A549 (cell line): ENCODE measurements at regions not wholly inside any gene's neighbourhood (a gene's known extent, or its start where the extent isn't known, plus 50 kb on each side); places are given as distances from the start of the nearest gene placed in this dataset.

ENCODE experiments used
- EP300 ChIP-seq, 2 experiments: fragments of >200 bp; sonication (Bioruptor Twin); formaldehyde crosslinking; IDR thresholded peaks; 2 replicates in 1 of 2; 3 replicates in 1 of 2; pipeline ENCODE4 v1.6.1; 2016 to 2017
- FOSB ChIP-seq: fragments of 250-450 bp; sonication (Bioruptor Pico); IDR thresholded peaks from 2 replicates; pipeline ENCODE4 v1.5.0; 2020; ENCODE audit warnings: mild to moderate bottlenecking, moderate library complexity
- FOXS1 ChIP-seq: fragments of 250-450 bp; sonication (Bioruptor Pico); IDR thresholded peaks from 2 replicates; pipeline ENCODE4 v1.5.0; 2020; ENCODE audit warnings: mild to moderate bottlenecking, moderate library complexity
- JUN ChIP-seq, 2 experiments: fragments of >200 bp; sonication (Bioruptor Twin); formaldehyde crosslinking; IDR thresholded peaks; 2 replicates in 1 of 2; 3 replicates in 1 of 2; pipeline ENCODE4 v1.6.1; 2016 to 2017
- JUNB ChIP-seq: fragments of >200 bp; sonication (Bioruptor Twin); formaldehyde crosslinking; IDR thresholded peaks from 2 replicates; pipeline ENCODE4 v1.6.1; 2016
- NFE2L2 ChIP-seq: fragments of 150-350 bp; conservative IDR thresholded peaks from 2 replicates; pipeline ENCODE4 v1.6.1; 2014; ENCODE audit warnings: low read length
- POLR2A ChIP-seq: IDR thresholded peaks from 2 replicates; pipeline ENCODE4 v1.6.1; 2012; ENCODE audit warnings: mild to moderate bottlenecking, low read length
- RFX5 ChIP-seq: fragments of 450-650 bp; IDR thresholded peaks from 2 replicates; pipeline ENCODE4 v1.7.1; 2014; ENCODE audit warnings: antibody characterized with exemption, mild to moderate bottlenecking, moderate library complexity
- TP53 ChIP-seq: fragments of 250-450 bp; sonication (Bioruptor Pico); IDR thresholded peaks from 2 replicates; pipeline ENCODE4 v1.5.0; 2021; ENCODE audit warnings: mild to moderate bottlenecking, moderate library complexity
- ZNF302 ChIP-seq: fragments of 250-450 bp; sonication (Bioruptor Pico); IDR thresholded peaks from 2 replicates; pipeline ENCODE4 v1.9.0; 2021; ENCODE audit warnings: inconsistent platforms, mild to moderate bottlenecking, moderate library complexity
- TF ChIP-seq, protein P1 (sequence below): fragments of >200 bp; sonication (Bioruptor Twin); formaldehyde crosslinking; IDR thresholded peaks from 3 replicates; pipeline ENCODE4 v1.5.1; 2016
- TF ChIP-seq, protein P2 (sequence below): fragments of 200-600 bp; sonication (generic); IDR thresholded peaks from 2 replicates; pipeline ENCODE4 v1.6.1; 2016; ENCODE audit warnings: antibody characterized with exemption, mild to moderate bottlenecking, moderate library complexity
- TF ChIP-seq, protein P3 (sequence below): fragments of 450-650 bp; IDR thresholded peaks from 2 replicates; pipeline ENCODE4 v1.6.1; 2014; ENCODE audit warnings: antibody characterized with exemption
- TF ChIP-seq, protein P4 (sequence below): fragments of 250-450 bp; sonication (Bioruptor Pico); IDR thresholded peaks from 2 replicates; pipeline ENCODE4 v1.5.0; 2021; ENCODE audit warnings: mild to moderate bottlenecking, moderate library complexity, borderline replicate concordance

DNA sequence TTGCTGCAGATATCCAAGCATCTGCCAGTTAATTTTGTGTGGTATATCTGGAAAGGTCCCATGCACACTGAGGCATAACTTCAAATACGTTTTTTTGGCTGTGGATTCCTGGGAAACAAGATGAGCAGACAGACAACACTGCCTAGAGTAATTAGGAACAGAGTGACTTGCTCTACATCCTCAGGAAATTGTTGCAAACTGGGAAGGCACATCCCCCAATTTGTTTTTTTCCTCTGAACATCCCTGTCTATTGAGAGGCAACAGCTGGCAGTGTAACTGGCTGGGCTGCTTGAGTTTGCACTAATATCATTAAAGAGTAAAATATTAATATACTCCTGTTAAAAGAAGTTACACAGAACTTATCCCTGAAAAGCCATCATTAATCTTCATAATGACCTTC lies 207.7 kb upstream of the SLIT2 start:
- TF ChIP-seq TP53: no peak
- no peak for TF ChIP-seq RFX5
- TF ChIP-seq NFE2L2: no peak
- TF ChIP-seq, protein P1, sequence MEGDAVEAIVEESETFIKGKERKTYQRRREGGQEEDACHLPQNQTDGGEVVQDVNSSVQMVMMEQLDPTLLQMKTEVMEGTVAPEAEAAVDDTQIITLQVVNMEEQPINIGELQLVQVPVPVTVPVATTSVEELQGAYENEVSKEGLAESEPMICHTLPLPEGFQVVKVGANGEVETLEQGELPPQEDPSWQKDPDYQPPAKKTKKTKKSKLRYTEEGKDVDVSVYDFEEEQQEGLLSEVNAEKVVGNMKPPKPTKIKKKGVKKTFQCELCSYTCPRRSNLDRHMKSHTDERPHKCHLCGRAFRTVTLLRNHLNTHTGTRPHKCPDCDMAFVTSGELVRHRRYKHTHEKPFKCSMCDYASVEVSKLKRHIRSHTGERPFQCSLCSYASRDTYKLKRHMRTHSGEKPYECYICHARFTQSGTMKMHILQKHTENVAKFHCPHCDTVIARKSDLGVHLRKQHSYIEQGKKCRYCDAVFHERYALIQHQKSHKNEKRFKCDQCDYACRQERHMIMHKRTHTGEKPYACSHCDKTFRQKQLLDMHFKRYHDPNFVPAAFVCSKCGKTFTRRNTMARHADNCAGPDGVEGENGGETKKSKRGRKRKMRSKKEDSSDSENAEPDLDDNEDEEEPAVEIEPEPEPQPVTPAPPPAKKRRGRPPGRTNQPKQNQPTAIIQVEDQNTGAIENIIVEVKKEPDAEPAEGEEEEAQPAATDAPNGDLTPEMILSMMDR: no peak
- TF ChIP-seq JUNB: no peak
- no peak for TF ChIP-seq EP300 (IDR thresholded peaks at IDR 0.05)
- TF ChIP-seq, protein P2, sequence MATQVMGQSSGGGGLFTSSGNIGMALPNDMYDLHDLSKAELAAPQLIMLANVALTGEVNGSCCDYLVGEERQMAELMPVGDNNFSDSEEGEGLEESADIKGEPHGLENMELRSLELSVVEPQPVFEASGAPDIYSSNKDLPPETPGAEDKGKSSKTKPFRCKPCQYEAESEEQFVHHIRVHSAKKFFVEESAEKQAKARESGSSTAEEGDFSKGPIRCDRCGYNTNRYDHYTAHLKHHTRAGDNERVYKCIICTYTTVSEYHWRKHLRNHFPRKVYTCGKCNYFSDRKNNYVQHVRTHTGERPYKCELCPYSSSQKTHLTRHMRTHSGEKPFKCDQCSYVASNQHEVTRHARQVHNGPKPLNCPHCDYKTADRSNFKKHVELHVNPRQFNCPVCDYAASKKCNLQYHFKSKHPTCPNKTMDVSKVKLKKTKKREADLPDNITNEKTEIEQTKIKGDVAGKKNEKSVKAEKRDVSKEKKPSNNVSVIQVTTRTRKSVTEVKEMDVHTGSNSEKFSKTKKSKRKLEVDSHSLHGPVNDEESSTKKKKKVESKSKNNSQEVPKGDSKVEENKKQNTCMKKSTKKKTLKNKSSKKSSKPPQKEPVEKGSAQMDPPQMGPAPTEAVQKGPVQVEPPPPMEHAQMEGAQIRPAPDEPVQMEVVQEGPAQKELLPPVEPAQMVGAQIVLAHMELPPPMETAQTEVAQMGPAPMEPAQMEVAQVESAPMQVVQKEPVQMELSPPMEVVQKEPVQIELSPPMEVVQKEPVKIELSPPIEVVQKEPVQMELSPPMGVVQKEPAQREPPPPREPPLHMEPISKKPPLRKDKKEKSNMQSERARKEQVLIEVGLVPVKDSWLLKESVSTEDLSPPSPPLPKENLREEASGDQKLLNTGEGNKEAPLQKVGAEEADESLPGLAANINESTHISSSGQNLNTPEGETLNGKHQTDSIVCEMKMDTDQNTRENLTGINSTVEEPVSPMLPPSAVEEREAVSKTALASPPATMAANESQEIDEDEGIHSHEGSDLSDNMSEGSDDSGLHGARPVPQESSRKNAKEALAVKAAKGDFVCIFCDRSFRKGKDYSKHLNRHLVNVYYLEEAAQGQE: no peak
- no peak for TF ChIP-seq POLR2A
- TF ChIP-seq, protein P3, sequence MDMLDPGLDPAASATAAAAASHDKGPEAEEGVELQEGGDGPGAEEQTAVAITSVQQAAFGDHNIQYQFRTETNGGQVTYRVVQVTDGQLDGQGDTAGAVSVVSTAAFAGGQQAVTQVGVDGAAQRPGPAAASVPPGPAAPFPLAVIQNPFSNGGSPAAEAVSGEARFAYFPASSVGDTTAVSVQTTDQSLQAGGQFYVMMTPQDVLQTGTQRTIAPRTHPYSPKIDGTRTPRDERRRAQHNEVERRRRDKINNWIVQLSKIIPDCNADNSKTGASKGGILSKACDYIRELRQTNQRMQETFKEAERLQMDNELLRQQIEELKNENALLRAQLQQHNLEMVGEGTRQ: no peak
- TF ChIP-seq FOSB (CRISPR knock-in tag): no peak
- no peak for TF ChIP-seq FOXS1
- TF ChIP-seq, protein P4, sequence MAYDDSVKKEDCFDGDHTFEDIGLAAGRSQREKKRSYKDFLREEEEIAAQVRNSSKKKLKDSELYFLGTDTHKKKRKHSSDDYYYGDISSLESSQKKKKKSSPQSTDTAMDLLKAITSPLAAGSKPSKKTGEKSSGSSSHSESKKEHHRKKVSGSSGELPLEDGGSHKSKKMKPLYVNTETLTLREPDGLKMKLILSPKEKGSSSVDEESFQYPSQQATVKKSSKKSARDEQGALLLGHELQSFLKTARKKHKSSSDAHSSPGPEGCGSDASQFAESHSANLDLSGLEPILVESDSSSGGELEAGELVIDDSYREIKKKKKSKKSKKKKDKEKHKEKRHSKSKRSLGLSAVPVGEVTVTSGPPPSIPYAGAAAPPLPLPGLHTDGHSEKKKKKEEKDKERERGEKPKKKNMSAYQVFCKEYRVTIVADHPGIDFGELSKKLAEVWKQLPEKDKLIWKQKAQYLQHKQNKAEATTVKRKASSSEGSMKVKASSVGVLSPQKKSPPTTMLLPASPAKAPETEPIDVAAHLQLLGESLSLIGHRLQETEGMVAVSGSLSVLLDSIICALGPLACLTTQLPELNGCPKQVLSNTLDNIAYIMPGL (CRISPR knock-in tag): no peak
- no peak for TF ChIP-seq ZNF302 (CRISPR knock-in tag)
- no peak for TF ChIP-seq JUN (IDR thresholded peaks at IDR 0.05)
